ENCODE measurements at regions not wholly inside any gene's neighbourhood (a gene's known extent, or its start where the extent isn't known, plus 50 kb on each side); places are given as distances from the start of the nearest gene placed in this dataset.
A peak's percentile ranks its signal among the peaks of the same experiment; 100 is the strongest.

GRCh38 chr18:26741048-26741447 is 124.5 kb downstream of the AQP4 start:
- DNase-seq = no peak

- DNase-seq = no peak
Observed at GRCh38 chr18:26740396-26740795, 125.1 kb downstream of the AQP4 start.

DNA sequence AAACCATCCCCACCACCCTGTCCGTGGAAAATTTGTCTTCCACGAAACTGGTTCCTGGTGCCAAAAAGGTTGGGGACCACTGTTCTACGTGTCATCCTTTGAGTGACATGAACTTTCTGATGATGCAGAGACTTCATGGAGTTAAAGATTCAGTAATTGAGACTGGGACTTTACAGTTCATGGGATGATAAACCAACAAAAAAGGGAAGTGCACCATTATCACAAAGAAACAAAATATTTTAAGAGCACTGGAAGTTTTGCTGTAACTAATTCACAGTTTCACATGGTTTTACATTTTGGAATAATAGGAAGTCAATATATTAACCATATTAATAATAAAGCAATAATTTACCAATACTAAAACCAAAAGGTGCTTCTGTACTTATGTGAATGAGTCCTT is 126.8 kb downstream of the AQP4 start:
- DNase-seq = peak; percentile 32

- no peak for DNase-seq
Observed at GRCh38 chr18:26736301-26736700, 129.2 kb downstream of the AQP4 start.

DNA sequence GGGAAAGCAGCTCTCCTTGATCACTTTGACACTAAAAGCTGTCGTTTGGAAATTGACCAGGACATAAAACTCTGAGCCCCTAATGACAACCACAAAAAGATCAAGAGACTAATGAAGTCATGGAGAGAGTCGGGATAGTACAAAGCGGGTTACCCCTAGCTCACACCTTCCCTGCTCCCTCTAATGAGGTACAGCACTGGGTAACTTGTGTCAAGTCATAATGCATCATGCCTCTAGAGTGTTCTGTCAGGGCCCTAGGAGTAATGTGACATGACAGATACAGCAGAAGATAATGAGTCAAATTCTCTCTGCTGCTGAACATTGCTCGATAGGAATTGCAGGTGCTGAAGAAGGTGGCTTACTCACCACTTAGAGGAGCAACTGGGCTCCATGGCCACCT is 130.7 kb downstream of the AQP4 start:
- no peak for DNase-seq

DNA sequence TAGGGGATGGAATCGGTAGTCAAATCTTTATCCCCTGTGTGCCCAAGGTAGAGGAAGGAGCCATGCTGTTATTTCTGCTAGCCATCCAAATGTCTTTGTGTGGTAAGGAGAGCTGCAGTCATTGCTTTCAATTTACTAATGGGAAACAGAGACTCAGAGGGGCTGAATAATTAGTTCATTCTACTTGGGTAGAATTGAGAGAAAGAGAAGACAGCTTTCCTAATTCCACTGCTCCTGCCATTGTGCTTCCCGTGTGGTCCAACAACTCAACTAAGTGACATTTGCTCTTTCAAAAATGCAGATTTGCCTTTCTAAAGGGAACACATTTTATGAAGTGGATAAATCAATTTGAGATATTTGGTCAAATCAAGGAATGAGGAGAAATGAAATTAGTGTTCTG is 136.1 kb downstream of the AQP4 start:
- DNase-seq = no peak

DNA sequence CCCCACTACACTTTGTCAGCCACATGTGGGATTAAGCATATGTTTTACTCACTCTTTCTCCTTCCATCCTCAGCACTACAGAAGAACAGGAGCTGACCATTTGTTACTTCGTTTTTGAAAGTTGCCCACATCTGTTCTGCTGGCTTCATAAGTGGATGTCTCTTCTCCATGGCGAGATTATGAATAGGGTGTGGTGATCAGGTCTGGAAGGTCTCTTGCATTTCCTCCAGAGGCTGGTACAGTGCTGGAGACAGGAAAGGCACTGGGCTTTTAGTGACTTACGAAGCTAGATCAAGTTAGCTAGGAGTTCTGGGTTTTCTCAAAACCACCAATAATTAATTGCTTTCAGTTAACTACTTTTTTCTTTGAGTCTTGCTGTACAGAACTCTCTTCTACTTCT is 136.5 kb downstream of the AQP4 start:
- no peak for DNase-seq

DNA sequence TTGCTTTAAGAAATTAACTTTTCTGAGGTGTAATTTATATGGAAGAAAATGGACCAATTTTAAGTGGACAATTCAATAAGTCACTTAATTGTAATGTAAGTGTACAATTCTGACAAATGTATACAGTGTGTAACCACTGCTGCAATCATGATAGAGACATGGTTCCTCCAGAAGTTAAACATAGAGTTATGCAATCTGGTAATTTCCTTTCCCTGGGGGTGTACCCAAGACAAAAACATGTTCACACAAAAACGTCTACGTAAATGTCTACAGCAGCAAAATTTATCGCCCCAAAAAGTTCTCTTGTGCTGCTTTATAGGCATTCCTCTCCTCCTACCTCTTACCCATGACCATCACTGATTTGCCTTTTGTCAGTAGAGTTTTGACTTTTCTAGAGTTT is 141.5 kb downstream of the AQP4 start:
- DNase-seq = peak; percentile 53

GRCh38 chr18:26722565-26722931 is 143.0 kb downstream of the AQP4 start:
- DNase-seq = no peak

DNA sequence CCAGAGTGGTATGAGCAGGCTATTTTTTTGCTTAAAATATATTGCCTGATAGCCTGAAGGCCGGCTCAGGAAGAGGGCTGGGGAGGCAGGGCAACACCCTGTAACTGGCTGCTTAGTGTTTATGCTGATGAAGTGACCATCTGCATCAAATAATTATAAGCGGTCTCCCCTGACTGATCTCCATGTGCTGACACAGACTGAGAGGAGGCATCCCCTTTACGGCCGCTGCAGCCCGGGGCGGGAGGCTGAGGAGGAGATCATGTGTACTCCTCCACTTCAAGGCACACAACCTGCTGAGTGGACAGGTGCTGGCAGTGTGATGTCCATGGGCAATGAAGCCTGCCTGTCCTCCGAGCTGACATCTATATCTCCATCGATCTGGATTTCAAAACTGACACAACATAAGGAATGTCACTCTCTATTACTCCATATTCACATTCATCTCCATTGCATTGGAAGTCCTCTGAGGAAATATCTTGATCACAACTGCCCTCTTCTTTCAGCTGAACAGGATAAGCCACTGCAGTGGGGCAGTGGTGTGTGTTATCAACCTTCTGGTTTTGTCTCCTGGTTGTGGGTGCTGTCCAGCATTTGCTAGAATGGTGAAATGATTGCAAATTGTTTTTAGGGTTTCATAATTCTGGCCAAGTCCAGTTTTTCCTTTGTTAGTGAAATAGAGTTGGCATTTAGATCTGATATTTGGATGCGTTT is 143.5 kb downstream of the AQP4 start:
- peak; percentile 35 for DNase-seq

DNA sequence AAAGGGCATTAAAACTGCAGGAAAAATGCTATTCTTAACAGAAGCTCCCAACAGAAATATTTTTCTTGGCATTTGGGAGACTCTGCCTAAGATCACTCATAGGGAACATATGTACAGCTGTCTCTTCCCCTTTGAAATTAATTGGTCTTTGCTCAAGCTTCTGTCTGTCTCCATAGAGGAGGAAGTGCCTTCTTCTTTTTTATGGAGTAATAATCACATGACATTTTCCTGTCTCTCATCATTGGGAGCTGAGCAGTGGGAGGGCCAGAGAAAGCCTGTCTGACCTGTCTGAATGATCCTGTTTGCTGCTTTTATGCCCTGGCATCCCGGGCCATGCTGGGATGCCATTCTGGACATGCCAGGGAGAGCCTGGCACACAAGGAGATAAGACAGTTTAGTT is 145.6 kb downstream of the AQP4 start:
- no peak for DNase-seq

GRCh38 chr18:26717123-26717719 is 148.3 kb downstream of the AQP4 start:
- no peak for DNase-seq

DNA sequence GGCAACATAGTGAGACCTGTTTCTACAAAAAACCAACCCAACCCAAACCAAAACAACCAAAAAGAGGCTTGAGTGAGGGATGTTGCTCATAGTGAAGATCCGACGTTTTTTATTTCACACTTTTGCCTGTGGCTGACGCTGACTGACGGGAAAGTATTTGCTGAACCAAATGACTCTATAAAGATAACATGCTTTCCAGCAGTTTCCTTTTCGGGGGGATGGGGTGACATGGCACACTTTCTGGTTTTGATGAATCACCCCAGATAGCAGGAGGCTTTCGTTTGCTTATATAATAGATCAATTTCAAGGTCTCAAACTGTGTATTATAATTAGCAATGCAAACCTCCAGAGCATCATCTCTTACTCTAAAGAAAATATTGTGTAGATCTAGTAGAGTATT is 150.8 kb downstream of the AQP4 start:
- DNase-seq = peak; percentile 75

DNA sequence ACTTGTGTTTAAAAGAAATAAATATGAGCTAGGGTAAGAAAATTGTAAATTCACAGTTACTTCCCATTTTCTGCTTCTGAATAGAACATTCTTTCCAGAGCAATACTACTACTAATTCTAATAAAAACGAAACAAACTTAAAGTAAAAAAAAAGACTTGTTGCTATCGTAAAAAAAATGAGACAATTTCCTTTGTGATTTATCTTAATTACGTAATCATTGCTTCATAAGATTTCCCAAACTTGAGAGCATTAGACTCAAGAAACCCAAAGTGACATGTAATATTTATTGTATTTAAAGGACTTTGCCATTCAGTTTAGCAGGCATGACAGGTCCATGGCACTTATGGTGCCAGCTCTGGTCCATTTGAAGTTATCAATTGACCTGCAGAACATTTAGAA is 153.8 kb downstream of the AQP4 start:
- peak; percentile 37 for DNase-seq

DNA sequence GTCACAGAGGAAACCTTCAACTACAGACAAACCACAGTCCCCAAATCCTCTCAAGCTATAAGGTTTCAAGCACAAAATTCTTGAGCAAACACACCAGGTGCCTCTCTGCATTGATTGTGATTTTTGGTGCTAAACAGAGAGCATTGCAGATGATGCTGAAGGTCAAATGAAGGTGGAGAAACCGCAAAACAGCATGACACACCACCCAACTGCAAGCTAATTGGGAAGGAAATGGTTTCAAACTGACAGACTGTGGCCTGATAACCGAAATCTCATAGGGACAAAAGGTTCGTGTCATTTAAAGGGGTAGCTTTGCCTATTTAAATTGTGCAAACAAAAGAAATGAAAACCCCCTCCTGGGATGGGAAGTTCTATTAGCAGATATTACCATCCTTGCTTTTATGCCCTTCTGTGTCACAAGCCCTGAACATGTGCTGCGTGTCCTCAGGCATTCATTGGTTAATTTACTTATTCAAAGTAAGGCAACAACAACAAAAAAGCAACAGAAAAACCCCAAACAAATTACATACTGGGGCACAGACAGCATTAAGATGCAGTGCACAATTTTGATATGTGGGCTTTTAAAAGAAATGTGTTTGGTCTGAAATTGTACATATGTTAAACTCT is 154.9 kb downstream of the AQP4 start:
- peak; percentile 94 for DNase-seq

DNA sequence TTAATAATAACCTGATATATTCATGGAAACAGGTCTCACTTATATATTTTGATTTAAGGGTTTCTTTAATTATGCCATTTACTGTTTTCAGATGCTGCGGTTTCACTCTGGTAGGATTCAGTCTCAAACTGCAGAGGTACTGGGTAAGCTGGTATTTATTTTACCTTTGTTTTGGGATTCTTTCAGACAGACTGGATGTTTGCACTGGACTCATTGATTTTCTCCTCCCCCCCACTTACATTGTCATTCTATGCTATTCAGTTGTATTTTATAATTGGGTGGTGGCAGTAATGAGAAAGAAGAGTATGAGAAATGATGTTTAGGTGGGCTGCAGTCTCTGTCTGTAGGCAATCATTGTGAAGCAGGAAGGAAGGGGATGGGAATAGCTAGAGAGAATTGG is 155.6 kb downstream of the AQP4 start:
- no peak for DNase-seq

DNA sequence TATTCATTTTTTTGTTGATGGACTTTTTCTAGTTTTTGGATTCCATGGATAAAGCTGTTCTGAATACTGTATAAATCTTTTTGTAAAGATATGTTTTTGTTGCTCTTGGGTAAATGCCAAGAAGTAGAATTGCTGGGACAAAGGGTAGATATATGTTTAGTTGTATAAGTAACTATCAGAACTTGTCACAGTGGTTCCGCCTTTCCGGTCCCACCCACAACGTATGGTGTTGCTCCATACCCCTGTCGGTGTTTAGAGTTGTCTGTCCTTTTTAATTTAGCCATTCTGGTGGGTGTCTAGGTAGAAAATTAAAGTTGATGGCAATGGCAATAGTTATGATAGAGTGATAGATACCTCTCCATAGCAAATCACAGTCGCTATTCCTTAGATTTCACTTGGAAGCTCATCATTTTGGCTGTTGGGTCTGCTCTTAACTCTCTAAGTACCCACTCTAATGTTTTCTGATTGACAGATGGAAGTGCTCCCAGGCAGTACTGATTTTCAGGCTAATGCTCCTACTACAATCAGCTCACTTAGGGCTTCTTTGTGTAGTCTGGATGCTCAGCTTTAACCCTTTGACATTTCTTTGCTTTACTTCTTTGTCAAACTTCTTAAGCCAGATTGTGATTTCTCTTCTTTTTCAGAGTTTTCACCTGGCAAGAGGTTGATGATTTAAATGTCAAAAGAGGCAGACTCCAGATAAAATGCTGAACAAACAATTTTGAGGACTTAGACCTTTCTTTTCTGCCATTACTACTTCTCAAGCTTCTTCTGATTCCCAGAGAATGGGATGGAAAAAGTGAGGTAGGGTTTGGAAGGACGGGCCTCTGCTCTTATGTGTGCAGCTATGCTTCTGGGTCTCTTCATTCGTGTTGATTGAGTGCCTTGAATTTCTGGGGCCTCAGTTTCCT is 156.4 kb downstream of the AQP4 start:
- peak; percentile 54 for DNase-seq

GRCh38 chr18:26706911-26707351 is 158.6 kb downstream of the AQP4 start:
- DNase-seq = no peak

GRCh38 chr18:26705757-26706156 is 157.4 kb upstream of the KCTD1 start:
- DNase-seq = no peak

GRCh38 chr18:26703170-26703930 is 155.0 kb upstream of the KCTD1 start:
- DNase-seq = peak; percentile 70

- peak; percentile 56 for DNase-seq
Observed at GRCh38 chr18:26702086-26702485, 153.7 kb upstream of the KCTD1 start.

DNA sequence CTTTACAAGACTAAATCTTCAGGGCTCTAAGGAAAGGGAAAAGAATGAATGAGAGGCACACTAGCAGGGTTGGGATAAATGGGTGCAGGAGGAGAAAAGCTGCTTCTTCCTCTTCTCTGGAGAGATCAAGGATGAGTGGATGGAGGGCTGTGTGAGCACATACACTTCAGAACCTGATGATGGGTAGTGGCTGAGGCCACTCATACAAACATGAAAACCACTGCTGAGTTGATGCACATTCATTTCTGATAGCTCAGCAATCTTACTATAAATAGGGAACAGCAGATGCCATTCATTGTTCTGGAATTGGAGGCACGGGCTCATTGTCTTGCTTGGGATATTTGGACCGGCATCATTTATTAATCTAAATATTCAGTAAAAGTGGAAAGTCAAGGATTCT is 152.4 kb upstream of the KCTD1 start:
- DNase-seq = no peak

GRCh38 chr18:26700201-26700600 is 151.8 kb upstream of the KCTD1 start:
- DNase-seq = peak; percentile 49

Measured in hematopoietic multipotent progenitor cell treated with erythropoietin and hydrocortisone succinate and interleukin-3 and kit ligand, for 4 days (in vitro differentiated cells).